WTC11 (cell line): ENCODE measurements at regions not wholly inside any gene's neighbourhood (a gene's known extent, or its start where the extent isn't known, plus 50 kb on each side); places are given as distances from the start of the nearest gene placed in this dataset.

ENCODE experiments used
- CDX4 ChIP-seq: fragments of 250-450 bp; sonication (Bioruptor Pico); IDR thresholded peaks from 2 replicates; pipeline ENCODE4 v1.9.0; 2021; ENCODE audit warnings: moderate library complexity, mild to moderate bottlenecking, inconsistent platforms, borderline replicate concordance
- CREM ChIP-seq: sonication (generic); formaldehyde crosslinking; IDR thresholded peaks from 2 replicates; pipeline ENCODE4 v1.8.1; 2022; ENCODE audit warnings: mild to moderate bottlenecking, missing genetic modification reagents, moderate library complexity
- HMGXB4 ChIP-seq: sonication (generic); formaldehyde crosslinking; IDR thresholded peaks from 2 replicates; pipeline ENCODE4 v1.8.1; 2023; ENCODE audit warnings: mild to moderate bottlenecking, moderate library complexity, missing genetic modification reagents
- NR2C2 ChIP-seq: sonication (generic); formaldehyde crosslinking; IDR thresholded peaks from 2 replicates; pipeline ENCODE4 v1.8.0; 2022; ENCODE audit warnings: mild to moderate bottlenecking, missing genetic modification reagents
- ZNF423 ChIP-seq: fragments of 250-450 bp; sonication (Bioruptor Pico); IDR thresholded peaks from 2 replicates; pipeline ENCODE4 v2.1.2; 2022; ENCODE audit warnings: mild to moderate bottlenecking, moderate library complexity
- TF ChIP-seq, protein P1 (sequence below): fragments of 200-600 bp; IDR thresholded peaks from 2 replicates; pipeline ENCODE4 v1.8.0; 2022; ENCODE audit warnings: antibody characterized with exemption

DNA sequence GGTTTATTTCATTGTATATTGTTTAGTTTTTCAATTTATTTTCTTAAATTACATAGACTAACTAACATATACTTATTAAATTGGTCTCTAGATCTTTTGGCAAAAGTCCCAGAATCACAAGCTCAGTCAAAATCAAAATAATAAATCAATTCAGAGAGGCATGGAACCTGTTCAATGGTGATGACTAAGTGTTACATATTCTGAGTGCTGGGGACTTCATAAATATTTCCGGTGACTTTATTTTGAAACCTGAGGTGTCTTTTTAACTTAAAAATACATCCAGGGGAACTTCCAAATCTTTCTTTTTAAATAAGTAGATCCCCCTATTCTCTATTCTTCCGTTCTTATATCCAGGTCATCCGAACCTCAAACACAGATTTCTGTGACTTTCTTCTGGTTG is 89.6 kb upstream of the ZNF804B start:
- TF ChIP-seq, protein P1, sequence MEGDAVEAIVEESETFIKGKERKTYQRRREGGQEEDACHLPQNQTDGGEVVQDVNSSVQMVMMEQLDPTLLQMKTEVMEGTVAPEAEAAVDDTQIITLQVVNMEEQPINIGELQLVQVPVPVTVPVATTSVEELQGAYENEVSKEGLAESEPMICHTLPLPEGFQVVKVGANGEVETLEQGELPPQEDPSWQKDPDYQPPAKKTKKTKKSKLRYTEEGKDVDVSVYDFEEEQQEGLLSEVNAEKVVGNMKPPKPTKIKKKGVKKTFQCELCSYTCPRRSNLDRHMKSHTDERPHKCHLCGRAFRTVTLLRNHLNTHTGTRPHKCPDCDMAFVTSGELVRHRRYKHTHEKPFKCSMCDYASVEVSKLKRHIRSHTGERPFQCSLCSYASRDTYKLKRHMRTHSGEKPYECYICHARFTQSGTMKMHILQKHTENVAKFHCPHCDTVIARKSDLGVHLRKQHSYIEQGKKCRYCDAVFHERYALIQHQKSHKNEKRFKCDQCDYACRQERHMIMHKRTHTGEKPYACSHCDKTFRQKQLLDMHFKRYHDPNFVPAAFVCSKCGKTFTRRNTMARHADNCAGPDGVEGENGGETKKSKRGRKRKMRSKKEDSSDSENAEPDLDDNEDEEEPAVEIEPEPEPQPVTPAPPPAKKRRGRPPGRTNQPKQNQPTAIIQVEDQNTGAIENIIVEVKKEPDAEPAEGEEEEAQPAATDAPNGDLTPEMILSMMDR: no peak
- TF ChIP-seq ZNF423 (no peak), NR2C2 (CRISPR knock-in tag) (no peak), CREM (CRISPR knock-in tag) (no peak), CDX4 (CRISPR knock-in tag) (no peak), HMGXB4 (no peak)
